ENCODE measurements at regions not wholly inside any gene's neighbourhood (a gene's known extent, or its start where the extent isn't known, plus 50 kb on each side); places are given as distances from the start of the nearest gene placed in this dataset.
"Not testable (repeated sequence)": the region's sequence is repeated elsewhere in the genome, so short reads cannot be mapped to it uniquely, and the experiment has no call there.

DNA sequence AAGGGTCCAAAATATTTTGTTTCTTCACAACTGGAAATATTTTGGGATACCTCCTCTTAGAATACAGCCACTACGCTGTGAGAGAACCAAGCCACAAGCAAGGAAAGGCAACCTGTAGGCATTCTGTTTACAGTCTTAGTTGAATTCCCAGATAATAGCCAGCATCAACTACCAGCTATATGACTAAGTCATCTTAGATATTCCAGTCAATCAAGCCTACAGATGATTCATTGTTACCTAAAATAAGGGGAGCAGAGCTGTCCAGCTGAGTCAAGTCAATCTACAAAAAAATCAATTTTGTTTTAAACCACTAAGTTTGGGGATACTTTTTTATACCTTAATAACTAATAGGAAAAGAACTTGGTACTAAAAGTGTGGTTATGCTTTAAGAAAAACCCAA lies 526.4 kb upstream of the DPPA4 start:
- no peak for DNase-seq (ENCODE audit: low read depth)
- in situ Hi-C loops (cut with HindIII; ENCODE audit: low pct_unique_long_range_greater_than_20kb, low sequenced_read_pairs), result no loop called here

DNA sequence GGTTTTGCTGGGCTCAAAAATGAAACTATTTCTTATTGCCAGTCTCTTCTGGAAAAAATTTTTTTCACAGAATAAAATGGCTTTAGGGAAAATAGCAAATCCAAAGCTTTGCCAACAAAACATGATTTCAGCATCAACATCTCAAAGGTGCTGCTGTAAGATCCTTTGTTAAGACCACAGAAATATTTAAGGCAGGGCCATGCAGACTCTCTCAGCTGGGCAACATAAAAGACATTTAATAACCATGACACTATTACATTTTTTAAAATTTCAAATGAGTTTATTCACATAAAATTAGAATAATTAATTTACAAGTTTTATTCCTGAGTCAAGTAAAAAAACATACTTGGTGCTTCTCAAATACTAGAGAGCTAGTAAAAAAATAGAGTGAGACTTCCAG lies 527.1 kb upstream of the DPPA4 start:
- no peak for DNase-seq (ENCODE audit: low read depth)
- in situ Hi-C loops (cut with HindIII; ENCODE audit: low pct_unique_long_range_greater_than_20kb, low sequenced_read_pairs), result no loop called here

- no peak for DNase-seq (ENCODE audit: low read depth)
- in situ Hi-C loops (cut with HindIII; ENCODE audit: low pct_unique_long_range_greater_than_20kb, low sequenced_read_pairs), result no loop called here
Observed at GRCh38 chr3:109869586-109869985, 532.2 kb upstream of the DPPA4 start.

GRCh38 chr3:109874896-109875708 lies 537.8 kb upstream of the DPPA4 start:
- in situ Hi-C loops (cut with HindIII; ENCODE audit: low pct_unique_long_range_greater_than_20kb, low sequenced_read_pairs), result no loop called here
- DNase-seq (ENCODE audit: low read depth), result no peak

DNA sequence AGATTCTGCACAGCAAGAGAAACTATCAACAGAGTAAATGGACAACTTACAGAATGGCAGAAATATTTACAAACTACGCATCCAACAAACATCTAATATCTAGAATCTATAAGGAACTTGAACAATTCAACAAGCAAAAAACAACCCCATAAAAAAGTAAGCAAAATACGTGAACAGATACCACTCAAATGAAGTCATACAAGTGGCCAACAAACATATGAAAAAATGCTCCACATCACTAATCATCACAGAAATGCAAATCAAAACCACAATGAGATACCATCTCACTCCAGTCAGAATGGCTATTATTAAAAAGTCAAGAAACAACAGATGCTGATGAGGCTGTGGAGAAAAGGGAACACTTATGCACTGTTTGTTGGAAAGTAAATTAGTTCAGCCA lies 540.3 kb upstream of the DPPA4 start:
- DNase-seq (ENCODE audit: low read depth); in situ Hi-C loops (cut with HindIII; ENCODE audit: low pct_unique_long_range_greater_than_20kb, low sequenced_read_pairs): not testable (repeated sequence)

DNA sequence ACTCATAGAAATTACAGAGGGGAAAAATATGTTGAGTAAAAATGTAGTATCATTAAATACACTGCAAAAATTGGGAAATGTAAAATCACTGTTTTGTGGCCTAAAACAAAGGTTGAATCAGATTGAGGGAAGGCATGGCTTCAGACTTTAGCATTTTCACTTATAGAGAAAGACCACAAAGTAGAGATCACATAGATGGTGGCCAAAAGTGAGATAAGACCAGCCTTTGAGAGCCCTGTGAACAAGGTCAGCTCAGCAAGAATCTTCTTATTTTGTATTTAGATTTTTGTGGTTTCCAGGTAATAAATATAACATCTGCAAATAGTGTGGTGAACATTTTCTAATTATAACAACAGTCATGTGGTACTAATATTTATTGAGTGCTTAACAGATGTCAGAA lies 544.8 kb upstream of the DPPA4 start:
- no peak for DNase-seq (ENCODE audit: low read depth)
- in situ Hi-C loops (cut with HindIII; ENCODE audit: low pct_unique_long_range_greater_than_20kb, low sequenced_read_pairs), result no loop called here

GRCh38 chr3:109887293-109887692 lies 549.9 kb upstream of the DPPA4 start:
- in situ Hi-C loops (cut with HindIII; ENCODE audit: low pct_unique_long_range_greater_than_20kb, low sequenced_read_pairs), result no loop called here
- no peak for DNase-seq (ENCODE audit: low read depth)

- DNase-seq (ENCODE audit: low read depth), result no peak
- in situ Hi-C loops (cut with HindIII; ENCODE audit: low pct_unique_long_range_greater_than_20kb, low sequenced_read_pairs), result no loop called here
Observed at GRCh38 chr3:109888026-109888425, 550.7 kb upstream of the DPPA4 start.

DNA sequence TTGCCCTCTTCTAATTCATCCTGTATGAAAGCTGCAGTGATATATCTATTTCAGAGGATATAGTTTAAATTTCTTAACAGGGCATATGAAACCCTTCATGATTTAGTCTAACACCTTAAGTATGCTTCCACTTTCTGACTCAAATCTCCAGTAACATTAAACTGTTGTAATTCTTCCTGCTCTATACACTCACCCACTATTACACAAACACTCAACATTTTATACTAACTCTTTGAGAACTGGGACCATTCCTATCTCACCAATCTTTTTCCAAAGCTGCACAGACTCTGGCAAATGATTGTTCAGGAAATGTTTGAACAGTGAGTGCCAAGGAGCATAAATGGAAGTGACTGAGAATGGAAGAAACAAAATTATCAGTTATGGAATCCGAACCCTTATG lies 560.4 kb upstream of the DPPA4 start:
- in situ Hi-C loops (cut with HindIII; ENCODE audit: low pct_unique_long_range_greater_than_20kb, low sequenced_read_pairs), result no loop called here

DNA sequence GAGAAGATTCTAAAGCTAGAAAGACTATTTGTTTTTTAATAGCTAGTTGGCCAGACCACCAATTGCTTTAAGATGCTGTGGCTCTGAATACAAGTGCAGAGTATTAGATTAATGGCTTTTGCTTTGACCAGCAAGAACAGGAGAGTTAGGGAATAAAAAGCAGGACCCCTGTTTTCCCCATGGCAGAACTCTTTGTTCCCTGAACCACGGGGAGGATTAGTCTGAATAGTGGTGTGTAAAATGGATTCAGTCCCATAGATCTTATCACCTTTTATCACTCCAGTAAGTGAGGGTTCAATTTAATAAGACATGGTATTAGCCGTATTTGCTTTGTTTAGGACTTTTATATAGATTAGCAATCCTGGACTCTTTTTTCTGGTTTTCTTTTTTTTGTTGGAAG lies 562.6 kb upstream of the DPPA4 start:
- in situ Hi-C loops (cut with HindIII; ENCODE audit: low pct_unique_long_range_greater_than_20kb, low sequenced_read_pairs), result no loop called here
- no peak for DNase-seq (ENCODE audit: low read depth)

More for the DNA sequence above, 560.4 kb upstream of the DPPA4 start:
- no peak for DNase-seq (ENCODE audit: low read depth)

GRCh38 chr3:109900783-109901182 lies 563.4 kb upstream of the DPPA4 start:
- in situ Hi-C loops (cut with HindIII; ENCODE audit: low pct_unique_long_range_greater_than_20kb, low sequenced_read_pairs), result no loop called here
- DNase-seq (ENCODE audit: low read depth), result no peak

DNA sequence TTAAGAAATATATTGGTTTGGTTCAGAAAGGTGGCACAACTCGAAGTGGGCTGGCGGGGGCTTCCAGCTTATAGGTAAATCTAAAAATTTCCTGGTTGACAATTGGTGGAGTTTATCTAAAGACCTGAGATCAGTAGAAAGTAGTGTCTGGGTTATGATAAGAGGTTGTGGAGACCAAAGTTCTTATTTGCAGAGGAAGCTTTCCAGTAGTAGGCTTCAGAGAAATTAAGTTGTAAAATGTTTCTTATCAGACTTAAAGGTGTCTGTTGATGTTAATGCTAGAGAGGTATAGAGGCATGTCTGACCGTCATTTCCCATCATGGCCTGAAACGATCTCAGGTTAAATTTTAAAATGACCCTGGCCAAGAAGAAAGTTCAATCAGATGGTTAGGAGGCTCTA lies 565.2 kb upstream of the DPPA4 start:
- in situ Hi-C loops (cut with HindIII; ENCODE audit: low pct_unique_long_range_greater_than_20kb, low sequenced_read_pairs), result no loop called here
- no peak for DNase-seq (ENCODE audit: low read depth)

DNA sequence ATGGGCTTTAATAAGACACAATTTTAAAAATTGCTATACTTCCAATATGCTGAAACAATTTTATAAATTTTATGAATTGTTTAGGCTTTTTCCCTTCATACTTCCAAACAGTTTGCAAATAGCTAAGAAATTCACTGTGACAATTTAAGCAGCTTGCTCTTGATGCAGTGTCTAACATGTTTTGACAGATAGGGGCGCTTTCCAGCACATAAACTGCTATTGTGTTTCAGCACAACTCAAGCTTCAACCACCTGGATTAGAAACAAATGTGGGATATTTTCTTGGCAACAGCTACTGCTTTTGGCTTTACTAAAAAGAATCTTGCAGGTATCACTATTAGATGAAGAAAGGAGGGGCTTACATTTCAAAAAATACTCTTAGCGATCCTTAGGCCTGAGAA lies 565.8 kb upstream of the DPPA4 start:
- in situ Hi-C loops (cut with HindIII; ENCODE audit: low pct_unique_long_range_greater_than_20kb, low sequenced_read_pairs), result no loop called here
- DNase-seq (ENCODE audit: low read depth), result no peak

DNA sequence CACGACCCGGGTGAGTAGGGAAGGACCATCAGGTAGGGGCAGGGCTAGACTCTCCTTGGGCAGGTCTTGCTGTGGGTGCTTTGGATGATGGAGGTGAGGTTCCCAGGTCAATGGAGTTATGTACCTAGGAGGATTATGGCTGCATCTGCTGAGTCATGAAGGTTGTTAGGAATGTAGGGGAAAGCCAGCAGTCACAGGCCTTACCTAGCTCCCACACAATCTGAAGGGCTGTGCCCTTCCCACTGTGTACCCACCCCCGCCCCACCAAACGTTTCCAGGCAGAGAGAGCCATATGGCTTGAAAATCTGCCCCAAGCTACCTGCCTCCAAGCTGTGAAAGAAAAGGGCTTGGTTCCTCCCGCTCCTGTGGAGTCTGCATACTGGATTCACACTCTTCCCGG lies 573.4 kb upstream of the DPPA4 start:
- in situ Hi-C loops (cut with HindIII; ENCODE audit: low pct_unique_long_range_greater_than_20kb, low sequenced_read_pairs), result no loop called here
- no peak for DNase-seq (ENCODE audit: low read depth)

DNA sequence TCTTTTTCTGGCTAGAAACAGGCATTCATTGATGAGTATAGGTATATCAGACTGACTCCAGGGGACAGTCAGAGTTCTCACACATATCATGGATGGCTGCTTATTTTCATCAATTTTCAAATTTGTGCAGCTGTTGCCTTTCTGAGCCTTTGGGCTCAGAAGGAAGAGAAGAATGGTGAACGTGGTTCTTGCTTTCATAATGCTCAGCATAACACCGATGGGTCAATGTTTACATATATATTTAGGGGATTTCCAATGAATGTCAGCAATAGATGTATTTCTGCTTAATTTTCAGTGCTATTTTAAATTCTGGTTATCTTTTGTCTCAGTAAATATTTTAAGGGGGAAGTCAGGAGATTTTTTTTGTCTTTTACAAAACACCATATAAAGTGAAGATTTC lies 581.4 kb upstream of the DPPA4 start:
- DNase-seq (ENCODE audit: low read depth), result no peak
- in situ Hi-C loops (cut with HindIII; ENCODE audit: low pct_unique_long_range_greater_than_20kb, low sequenced_read_pairs), result no loop called here

DNA sequence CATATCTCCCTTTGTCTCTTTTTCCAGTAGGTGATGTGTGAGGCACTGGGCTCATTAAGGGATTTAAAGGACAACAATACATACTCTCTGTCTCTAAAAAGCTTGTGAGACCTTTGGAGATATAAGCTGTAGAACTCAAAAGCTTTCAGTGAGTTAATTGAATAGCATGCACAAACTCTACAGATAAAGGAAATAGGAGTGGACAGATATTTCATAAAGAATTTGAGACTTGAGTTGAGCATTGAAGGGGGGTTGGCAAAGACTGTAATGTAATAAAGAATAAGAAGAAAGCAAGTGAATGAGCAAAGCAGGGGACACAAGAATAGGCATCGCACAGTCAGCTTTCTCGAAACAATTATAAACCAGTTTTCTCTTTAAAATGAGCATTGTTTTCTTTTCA lies 583.4 kb upstream of the DPPA4 start:
- no peak for DNase-seq (ENCODE audit: low read depth)
- in situ Hi-C loops (cut with HindIII; ENCODE audit: low pct_unique_long_range_greater_than_20kb, low sequenced_read_pairs), result no loop called here

DNA sequence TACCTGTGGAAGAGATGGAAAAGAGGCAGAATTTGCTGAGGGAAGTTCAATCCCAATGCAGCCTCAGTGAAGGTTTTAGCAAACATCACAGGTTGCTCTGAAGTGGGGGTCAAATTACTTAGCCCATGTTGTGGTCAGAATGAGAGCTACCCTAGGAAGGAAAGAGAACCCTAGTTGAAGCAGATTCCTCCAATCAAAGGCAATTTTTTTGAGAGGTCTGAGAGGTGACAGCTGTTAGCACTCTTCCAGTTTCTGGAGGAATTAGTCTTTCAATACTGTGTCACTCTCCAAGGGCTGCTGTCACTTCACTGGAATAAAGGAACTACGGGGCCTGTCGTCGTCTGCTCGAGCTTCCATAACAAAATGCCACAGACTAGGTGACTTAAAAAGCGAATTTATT lies 584.2 kb upstream of the DPPA4 start:
- DNase-seq (ENCODE audit: low read depth), result no peak
- in situ Hi-C loops (cut with HindIII; ENCODE audit: low pct_unique_long_range_greater_than_20kb, low sequenced_read_pairs), result no loop called here

DNA sequence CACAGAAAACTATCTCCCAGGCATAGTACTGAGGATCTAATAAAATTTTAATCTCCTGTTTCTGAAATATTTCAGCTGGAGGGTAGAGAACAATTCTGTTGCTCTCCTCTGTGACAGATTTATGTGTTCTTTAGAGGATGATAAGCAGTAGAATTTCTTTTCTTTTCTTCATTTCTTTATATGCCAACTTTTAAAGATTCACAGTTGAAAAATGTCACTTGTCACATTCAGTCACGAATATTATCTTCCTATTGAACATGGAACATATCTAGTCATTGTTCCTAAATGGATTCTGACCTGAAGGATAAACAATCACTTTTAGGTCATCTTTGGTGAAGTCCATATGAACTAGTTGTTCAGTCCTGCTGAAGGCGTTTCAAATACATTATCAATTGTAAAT lies 585.5 kb upstream of the DPPA4 start:
- no peak for DNase-seq (ENCODE audit: low read depth)
- in situ Hi-C loops (cut with HindIII; ENCODE audit: low pct_unique_long_range_greater_than_20kb, low sequenced_read_pairs), result no loop called here

DNA sequence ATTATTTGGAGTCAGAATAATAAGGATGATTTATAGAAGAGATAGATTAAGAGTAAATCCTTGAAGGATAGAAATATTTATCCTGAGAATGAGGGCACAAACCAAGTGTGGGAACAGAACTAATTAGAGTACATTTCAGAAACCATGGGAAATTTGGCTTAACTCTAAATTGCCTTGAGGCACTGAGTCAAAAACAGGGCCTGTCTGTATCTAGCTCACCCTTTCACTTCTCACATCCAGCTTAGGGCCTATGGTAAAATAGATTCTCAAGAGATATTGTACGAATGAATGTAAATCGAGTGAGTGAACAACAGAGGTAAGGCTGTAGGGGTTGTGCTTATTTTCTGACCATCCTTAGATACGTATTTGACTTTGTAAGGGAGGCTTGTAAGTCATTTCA lies 586.1 kb upstream of the DPPA4 start:
- in situ Hi-C loops (cut with HindIII; ENCODE audit: low pct_unique_long_range_greater_than_20kb, low sequenced_read_pairs), result no loop called here
- DNase-seq (ENCODE audit: low read depth), result no peak

DNA sequence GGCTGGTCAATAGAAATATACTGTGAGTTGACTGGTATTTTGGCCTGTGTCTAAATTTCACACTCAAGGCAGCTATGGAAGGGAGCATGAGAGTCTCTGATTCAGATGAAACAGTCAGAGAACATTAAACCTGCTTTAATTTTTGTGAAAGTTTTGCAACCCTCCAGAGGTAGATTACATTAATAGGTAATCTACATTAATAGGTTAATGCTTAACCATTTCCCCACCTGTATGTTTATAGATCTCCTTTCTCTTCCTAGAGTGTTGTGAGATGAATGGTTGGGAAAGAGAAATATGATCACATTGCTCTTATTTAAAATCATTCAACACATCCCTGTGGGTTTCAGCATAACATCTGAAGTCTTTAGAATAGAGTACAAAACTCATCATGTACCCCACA lies 586.9 kb upstream of the DPPA4 start:
- peak; percentile 77 for DNase-seq (ENCODE audit: low read depth)
- in situ Hi-C loops (cut with HindIII; ENCODE audit: low pct_unique_long_range_greater_than_20kb, low sequenced_read_pairs), result no loop called here

Data from Caki2 (cell line).